H9 (cell line): ENCODE measurements at regions not wholly inside any gene's neighbourhood (a gene's known extent, or its start where the extent isn't known, plus 50 kb on each side); places are given as distances from the start of the nearest gene placed in this dataset.

Source experiments
- DNase-seq: peaks from one replicate; pipeline ENCODE4 v3.0.0-alpha.2; 2017
- H2AFZ ChIP-seq: one replicate; pipeline ENCODE4 v1.6.1; 2013; ENCODE audit warnings: mild to moderate bottlenecking, low read length, control low read depth, moderate library complexity
- H2AK5ac ChIP-seq: 2 replicates; pipeline ENCODE4 v1.6.1; 2013; ENCODE audit warnings: low read length, control low read depth, mixed read lengths; ENCODE audit not compliant: insufficient read length
- H2BK120ac ChIP-seq: one replicate; pipeline ENCODE4 v1.6.1; 2013; ENCODE audit warnings: low read depth, mild to moderate bottlenecking, low read length, control low read depth, inconsistent platforms; ENCODE audit not compliant: poor library complexity, severe bottlenecking
- H2BK12ac ChIP-seq: 2 replicates; pipeline ENCODE4 v1.6.1; 2013; ENCODE audit warnings: low read length, control low read depth, mixed read lengths, low read depth; ENCODE audit not compliant: insufficient read length
- H2BK15ac ChIP-seq: 2 replicates; pipeline ENCODE4 v1.6.1; 2013; ENCODE audit warnings: low read depth, low read length, control low read depth
- H2BK20ac ChIP-seq: one replicate; pipeline ENCODE4 v1.6.1; 2013; ENCODE audit warnings: low read depth, mild to moderate bottlenecking, low read length, control low read depth, inconsistent platforms; ENCODE audit not compliant: poor library complexity, severe bottlenecking
- H2BK5ac ChIP-seq: 2 replicates; pipeline ENCODE4 v1.6.1; 2013; ENCODE audit warnings: low read length, control low read depth, mixed read lengths; ENCODE audit not compliant: insufficient read length
- H3K14ac ChIP-seq: 2 replicates; pipeline ENCODE4 v1.6.1; 2013; ENCODE audit warnings: low read length, control low read depth; ENCODE audit not compliant: insufficient read depth
- H3K18ac ChIP-seq: 2 replicates; pipeline ENCODE4 v1.6.1; 2013; ENCODE audit warnings: low read depth, mild to moderate bottlenecking, mixed read lengths, low read length, control low read depth; ENCODE audit not compliant: insufficient read length
- H3K23ac ChIP-seq: 2 replicates; pipeline ENCODE4 v1.6.1; 2013; ENCODE audit warnings: low read length, control low read depth, mixed read lengths, low read depth; ENCODE audit not compliant: insufficient read length
- H3K23me2 ChIP-seq: 2 replicates; pipeline ENCODE4 v1.6.1; 2013; ENCODE audit warnings: low read depth, mild to moderate bottlenecking, mixed read lengths, low read length, control low read depth; ENCODE audit not compliant: insufficient read length, poor library complexity, severe bottlenecking
- H3K27ac ChIP-seq: 2 replicates; pipeline ENCODE4 v1.5.1; 2013; ENCODE audit warnings: low read length, control low read depth, mixed read lengths, low read depth; ENCODE audit not compliant: insufficient read length
- H3K27me3 ChIP-seq: 2 replicates; pipeline ENCODE4 v1.6.1; 2013; ENCODE audit warnings: low read length, control low read depth, inconsistent platforms; ENCODE audit not compliant: insufficient read depth
- H3K4ac ChIP-seq: 2 replicates; pipeline ENCODE4 v1.6.1; 2013; ENCODE audit warnings: low read depth, mild to moderate bottlenecking, control low read depth, inconsistent platforms, low read length, moderate library complexity
- H3K4me1 ChIP-seq: 2 replicates; pipeline ENCODE4 v1.6.1; 2013; ENCODE audit warnings: low read length, control low read depth, inconsistent platforms; ENCODE audit not compliant: insufficient read depth
- H3K4me2 ChIP-seq: 2 replicates; pipeline ENCODE4 v1.6.1; 2013; ENCODE audit warnings: low read length, control low read depth, mixed read lengths; ENCODE audit not compliant: insufficient read length, insufficient read depth
- H3K56ac ChIP-seq: 2 replicates; pipeline ENCODE4 v1.6.1; 2013; ENCODE audit warnings: low read depth, mild to moderate bottlenecking, mixed read lengths, low read length, control low read depth; ENCODE audit not compliant: insufficient read length
- H3K79me1 ChIP-seq: 2 replicates; pipeline ENCODE4 v1.6.1; 2013; ENCODE audit warnings: low read depth, mild to moderate bottlenecking, moderate library complexity, low read length, control low read depth, inconsistent platforms; ENCODE audit not compliant: insufficient read depth, poor library complexity, severe bottlenecking
- H3K79me2 ChIP-seq: 2 replicates; pipeline ENCODE4 v1.6.1; 2013; ENCODE audit warnings: low read length, control low read depth, inconsistent platforms; ENCODE audit not compliant: insufficient read depth
- H3K9ac ChIP-seq: 2 replicates; pipeline ENCODE4 v1.6.1; 2013; ENCODE audit warnings: low read length, control low read depth, mixed read lengths; ENCODE audit not compliant: insufficient read length; ENCODE audit errors: extremely low read depth
- H3K9me3 ChIP-seq: one replicate; pipeline ENCODE4 v1.6.1; 2013; ENCODE audit warnings: low read depth, low read length, inconsistent platforms; ENCODE audit not compliant: control insufficient read depth
- H3T11ph ChIP-seq: one replicate; pipeline ENCODE4 v1.6.1; 2013; ENCODE audit warnings: mild to moderate bottlenecking, low read length, control low read depth, inconsistent platforms
- H4K20me1 ChIP-seq: one replicate; pipeline ENCODE4 v1.6.1; 2013; ENCODE audit not compliant: control insufficient read depth, insufficient read length, insufficient read depth
- H4K5ac ChIP-seq: 2 replicates; pipeline ENCODE4 v1.6.1; 2013; ENCODE audit warnings: low read depth, mild to moderate bottlenecking, mixed read lengths, low read length, control low read depth; ENCODE audit not compliant: insufficient read length
- H4K8ac ChIP-seq: replicated peaks from 2 replicates; pipeline ENCODE4 v1.6.1; 2013; ENCODE audit warnings: low read length, control low read depth, mixed read lengths, low read depth; ENCODE audit not compliant: insufficient read length
- H4K91ac ChIP-seq: 2 replicates; pipeline ENCODE4 v1.6.1; 2013; ENCODE audit warnings: low read depth, mild to moderate bottlenecking, moderate library complexity, mixed read lengths, low read length, control low read depth; ENCODE audit not compliant: insufficient read length
- H3K27ac Mint-ChIP-seq, 3 experiments: 2 replicates in 2 of 3; 3 replicates in 1 of 3; pipeline ENCODE4 v1.8.0; 2020 to 2021; ENCODE audit warnings: mixed read lengths in 3 of 3, mild to moderate bottlenecking in 1 of 3, moderate library complexity in 1 of 3
- H3K27me3 Mint-ChIP-seq: 2 replicates; pipeline ENCODE4 v1.8.0; 2021; ENCODE audit warnings: low read depth, mild to moderate bottlenecking, moderate library complexity, mixed read lengths
- H3K36me3 Mint-ChIP-seq, 3 experiments: 2 replicates in 2 of 3; 3 replicates in 1 of 3; pipeline ENCODE4 v1.8.0; 2020 to 2021; ENCODE audit warnings: low read depth in 3 of 3, mixed read lengths in 3 of 3; ENCODE audit not compliant: insufficient read depth in 1 of 3
- H3K4me1 Mint-ChIP-seq, 2 experiments: 2 replicates each; pipeline ENCODE4 v1.8.0; 2020; ENCODE audit warnings: mixed read lengths in 2 of 2
- H3K4me3 Mint-ChIP-seq, 2 experiments: 2 replicates in 1 of 2; 3 replicates in 1 of 2; pipeline ENCODE4 v1.8.0; 2020 to 2021; ENCODE audit warnings: mild to moderate bottlenecking in 2 of 2, mixed read lengths in 2 of 2, moderate library complexity in 1 of 2
- H3K9me3 Mint-ChIP-seq, 2 experiments: 2 replicates in 1 of 2; 3 replicates in 1 of 2; pipeline ENCODE4 v1.8.0; 2020; ENCODE audit warnings: mild to moderate bottlenecking in 2 of 2, mixed read lengths in 2 of 2, moderate library complexity in 1 of 2
- WGBS: extraction: QIAGEN DNeasy Blood & Tissue Kit; methylation state at CpG from one replicate; pipeline ENCODE4 v1.1.7; 2013; ENCODE audit warnings: missing lambda C conversion rate, low lambda C conversion rate, mixed read lengths; ENCODE audit not compliant: insufficient read length; ENCODE audit errors: extremely low coverage; 5-methylcytosine and 5-hydroxymethylcytosine counted together
- TF ChIP-seq, protein P1 (sequence below): fragments of 200-600 bp; sonication (generic); conservative IDR thresholded peaks from 3 replicates; pipeline ENCODE4 v1.8.0; 2021; ENCODE audit warnings: antibody characterized with exemption, mild to moderate bottlenecking

DNA sequence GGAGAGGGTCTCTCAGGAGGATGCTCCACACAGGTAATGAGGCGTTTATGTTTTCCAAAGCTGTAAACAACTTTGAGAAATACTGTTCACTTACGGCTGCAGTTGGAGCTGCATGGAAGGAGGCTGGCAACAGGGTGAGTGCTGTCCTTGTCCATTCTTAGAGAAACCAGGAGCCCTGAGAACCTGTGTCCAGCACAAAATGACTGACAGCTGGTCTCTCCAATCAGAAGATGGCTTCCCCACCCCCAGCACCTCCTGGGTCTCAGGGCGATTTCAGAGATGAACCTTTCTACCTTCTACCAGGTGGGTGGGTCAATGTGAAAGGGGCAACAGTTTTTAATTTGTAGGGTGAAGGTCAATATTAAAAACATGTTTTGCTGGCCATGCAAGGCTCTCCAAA, 353.6 kb downstream of the NPHP4 start:
- no peak overlapping the region for H3K18ac ChIP-seq
- H2BK12ac ChIP-seq, result no peak overlapping the region
- no CpG with 5 or more reads among the region's 3 CpGs for WGBS
- no peak overlapping the region for H3K27ac ChIP-seq
- H3K56ac ChIP-seq, result no peak overlapping the region
- DNase-seq, result peak; percentile 12
- no peak overlapping the region for H4K91ac ChIP-seq
- H4K20me1 ChIP-seq, result no peaks in the 10 kb centered on the region
- H3K27me3 ChIP-seq, result no peaks in the 10 kb centered on the region
- no peak overlapping the region for H3K4me3 Mint-ChIP-seq
- H3K4me1 Mint-ChIP-seq, result peaks cover 5 to 8% of the 10 kb centered on the region in 2 experiments
- H3K79me2 ChIP-seq, result no peaks in the 10 kb centered on the region
- H2AK5ac ChIP-seq, result no peak overlapping the region
- H3K14ac ChIP-seq, result no peak overlapping the region
- H2BK15ac ChIP-seq, result no peak overlapping the region
- H3K23me2 ChIP-seq, result no peaks in the 10 kb centered on the region
- no peaks in the 10 kb centered on the region for H3K4me1 ChIP-seq
- no peak overlapping the region for H3K27ac Mint-ChIP-seq
- H3K4me2 ChIP-seq, result no peak overlapping the region
- H4K5ac ChIP-seq, result no peak overlapping the region
- H2BK120ac ChIP-seq, result no peak overlapping the region
- no peak overlapping the region for H3K9ac ChIP-seq
- H3K23ac ChIP-seq, result no peak overlapping the region
- no peaks in the 10 kb centered on the region for H3K79me1 ChIP-seq
- H2AFZ ChIP-seq, result no peak overlapping the region
- no peak overlapping the region for H2BK20ac ChIP-seq
- peaks cover 0 to 5% (median 3%) of the 10 kb centered on the region in 3 experiments; a peak in 3 of 7 replicates for H3K36me3 Mint-ChIP-seq
- H3K27me3 Mint-ChIP-seq, result no peaks in the 10 kb centered on the region
- TF ChIP-seq, protein P1, sequence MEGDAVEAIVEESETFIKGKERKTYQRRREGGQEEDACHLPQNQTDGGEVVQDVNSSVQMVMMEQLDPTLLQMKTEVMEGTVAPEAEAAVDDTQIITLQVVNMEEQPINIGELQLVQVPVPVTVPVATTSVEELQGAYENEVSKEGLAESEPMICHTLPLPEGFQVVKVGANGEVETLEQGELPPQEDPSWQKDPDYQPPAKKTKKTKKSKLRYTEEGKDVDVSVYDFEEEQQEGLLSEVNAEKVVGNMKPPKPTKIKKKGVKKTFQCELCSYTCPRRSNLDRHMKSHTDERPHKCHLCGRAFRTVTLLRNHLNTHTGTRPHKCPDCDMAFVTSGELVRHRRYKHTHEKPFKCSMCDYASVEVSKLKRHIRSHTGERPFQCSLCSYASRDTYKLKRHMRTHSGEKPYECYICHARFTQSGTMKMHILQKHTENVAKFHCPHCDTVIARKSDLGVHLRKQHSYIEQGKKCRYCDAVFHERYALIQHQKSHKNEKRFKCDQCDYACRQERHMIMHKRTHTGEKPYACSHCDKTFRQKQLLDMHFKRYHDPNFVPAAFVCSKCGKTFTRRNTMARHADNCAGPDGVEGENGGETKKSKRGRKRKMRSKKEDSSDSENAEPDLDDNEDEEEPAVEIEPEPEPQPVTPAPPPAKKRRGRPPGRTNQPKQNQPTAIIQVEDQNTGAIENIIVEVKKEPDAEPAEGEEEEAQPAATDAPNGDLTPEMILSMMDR, result no peak
- no peak overlapping the region for H4K8ac ChIP-seq
- H2BK5ac ChIP-seq, result no peak overlapping the region
- peaks cover 4 to 9% of the 10 kb centered on the region in 2 experiments; a peak in 3 of 5 replicates for H3K9me3 Mint-ChIP-seq
- H3T11ph ChIP-seq, result no peak overlapping the region
- no peak overlapping the region for H3K4ac ChIP-seq
- H3K9me3 ChIP-seq, result no peaks in the 10 kb centered on the region
